H9 (cell line): ENCODE measurements at regions not wholly inside any gene's neighbourhood (a gene's known extent, or its start where the extent isn't known, plus 50 kb on each side); places are given as distances from the start of the nearest gene placed in this dataset.

Source experiments
- DNase-seq: peaks from one replicate; pipeline ENCODE4 v3.0.0-alpha.2; 2017
- H2AFZ ChIP-seq: one replicate; pipeline ENCODE4 v1.6.1; 2013; ENCODE audit warnings: mild to moderate bottlenecking, low read length, control low read depth, moderate library complexity
- H2AK5ac ChIP-seq: 2 replicates; pipeline ENCODE4 v1.6.1; 2013; ENCODE audit warnings: low read length, control low read depth, mixed read lengths; ENCODE audit not compliant: insufficient read length
- H2BK120ac ChIP-seq: one replicate; pipeline ENCODE4 v1.6.1; 2013; ENCODE audit warnings: low read depth, mild to moderate bottlenecking, low read length, control low read depth, inconsistent platforms; ENCODE audit not compliant: poor library complexity, severe bottlenecking
- H2BK12ac ChIP-seq: 2 replicates; pipeline ENCODE4 v1.6.1; 2013; ENCODE audit warnings: low read length, control low read depth, mixed read lengths, low read depth; ENCODE audit not compliant: insufficient read length
- H2BK15ac ChIP-seq: 2 replicates; pipeline ENCODE4 v1.6.1; 2013; ENCODE audit warnings: low read depth, low read length, control low read depth
- H2BK20ac ChIP-seq: one replicate; pipeline ENCODE4 v1.6.1; 2013; ENCODE audit warnings: low read depth, mild to moderate bottlenecking, low read length, control low read depth, inconsistent platforms; ENCODE audit not compliant: poor library complexity, severe bottlenecking
- H2BK5ac ChIP-seq: 2 replicates; pipeline ENCODE4 v1.6.1; 2013; ENCODE audit warnings: low read length, control low read depth, mixed read lengths; ENCODE audit not compliant: insufficient read length
- H3K14ac ChIP-seq: 2 replicates; pipeline ENCODE4 v1.6.1; 2013; ENCODE audit warnings: low read length, control low read depth; ENCODE audit not compliant: insufficient read depth
- H3K18ac ChIP-seq: 2 replicates; pipeline ENCODE4 v1.6.1; 2013; ENCODE audit warnings: low read depth, mild to moderate bottlenecking, mixed read lengths, low read length, control low read depth; ENCODE audit not compliant: insufficient read length
- H3K23ac ChIP-seq: 2 replicates; pipeline ENCODE4 v1.6.1; 2013; ENCODE audit warnings: low read length, control low read depth, mixed read lengths, low read depth; ENCODE audit not compliant: insufficient read length
- H3K23me2 ChIP-seq: 2 replicates; pipeline ENCODE4 v1.6.1; 2013; ENCODE audit warnings: low read depth, mild to moderate bottlenecking, mixed read lengths, low read length, control low read depth; ENCODE audit not compliant: insufficient read length, poor library complexity, severe bottlenecking
- H3K27ac ChIP-seq: 2 replicates; pipeline ENCODE4 v1.5.1; 2013; ENCODE audit warnings: low read length, control low read depth, mixed read lengths, low read depth; ENCODE audit not compliant: insufficient read length
- H3K27me3 ChIP-seq: 2 replicates; pipeline ENCODE4 v1.6.1; 2013; ENCODE audit warnings: low read length, control low read depth, inconsistent platforms; ENCODE audit not compliant: insufficient read depth
- H3K4ac ChIP-seq: 2 replicates; pipeline ENCODE4 v1.6.1; 2013; ENCODE audit warnings: low read depth, mild to moderate bottlenecking, control low read depth, inconsistent platforms, low read length, moderate library complexity
- H3K4me1 ChIP-seq: 2 replicates; pipeline ENCODE4 v1.6.1; 2013; ENCODE audit warnings: low read length, control low read depth, inconsistent platforms; ENCODE audit not compliant: insufficient read depth
- H3K4me2 ChIP-seq: 2 replicates; pipeline ENCODE4 v1.6.1; 2013; ENCODE audit warnings: low read length, control low read depth, mixed read lengths; ENCODE audit not compliant: insufficient read length, insufficient read depth
- H3K56ac ChIP-seq: 2 replicates; pipeline ENCODE4 v1.6.1; 2013; ENCODE audit warnings: low read depth, mild to moderate bottlenecking, mixed read lengths, low read length, control low read depth; ENCODE audit not compliant: insufficient read length
- H3K79me1 ChIP-seq: 2 replicates; pipeline ENCODE4 v1.6.1; 2013; ENCODE audit warnings: low read depth, mild to moderate bottlenecking, moderate library complexity, low read length, control low read depth, inconsistent platforms; ENCODE audit not compliant: insufficient read depth, poor library complexity, severe bottlenecking
- H3K79me2 ChIP-seq: 2 replicates; pipeline ENCODE4 v1.6.1; 2013; ENCODE audit warnings: low read length, control low read depth, inconsistent platforms; ENCODE audit not compliant: insufficient read depth
- H3K9ac ChIP-seq: 2 replicates; pipeline ENCODE4 v1.6.1; 2013; ENCODE audit warnings: low read length, control low read depth, mixed read lengths; ENCODE audit not compliant: insufficient read length; ENCODE audit errors: extremely low read depth
- H3K9me3 ChIP-seq: one replicate; pipeline ENCODE4 v1.6.1; 2013; ENCODE audit warnings: low read depth, low read length, inconsistent platforms; ENCODE audit not compliant: control insufficient read depth
- H3T11ph ChIP-seq: one replicate; pipeline ENCODE4 v1.6.1; 2013; ENCODE audit warnings: mild to moderate bottlenecking, low read length, control low read depth, inconsistent platforms
- H4K20me1 ChIP-seq: one replicate; pipeline ENCODE4 v1.6.1; 2013; ENCODE audit not compliant: control insufficient read depth, insufficient read length, insufficient read depth
- H4K5ac ChIP-seq: 2 replicates; pipeline ENCODE4 v1.6.1; 2013; ENCODE audit warnings: low read depth, mild to moderate bottlenecking, mixed read lengths, low read length, control low read depth; ENCODE audit not compliant: insufficient read length
- H4K8ac ChIP-seq: replicated peaks from 2 replicates; pipeline ENCODE4 v1.6.1; 2013; ENCODE audit warnings: low read length, control low read depth, mixed read lengths, low read depth; ENCODE audit not compliant: insufficient read length
- H4K91ac ChIP-seq: 2 replicates; pipeline ENCODE4 v1.6.1; 2013; ENCODE audit warnings: low read depth, mild to moderate bottlenecking, moderate library complexity, mixed read lengths, low read length, control low read depth; ENCODE audit not compliant: insufficient read length
- H3K27ac Mint-ChIP-seq, 3 experiments: 2 replicates in 2 of 3; 3 replicates in 1 of 3; pipeline ENCODE4 v1.8.0; 2020 to 2021; ENCODE audit warnings: mixed read lengths in 3 of 3, mild to moderate bottlenecking in 1 of 3, moderate library complexity in 1 of 3
- H3K27me3 Mint-ChIP-seq: 2 replicates; pipeline ENCODE4 v1.8.0; 2021; ENCODE audit warnings: low read depth, mild to moderate bottlenecking, moderate library complexity, mixed read lengths
- H3K36me3 Mint-ChIP-seq, 3 experiments: 2 replicates in 2 of 3; 3 replicates in 1 of 3; pipeline ENCODE4 v1.8.0; 2020 to 2021; ENCODE audit warnings: low read depth in 3 of 3, mixed read lengths in 3 of 3; ENCODE audit not compliant: insufficient read depth in 1 of 3
- H3K4me1 Mint-ChIP-seq, 2 experiments: 2 replicates each; pipeline ENCODE4 v1.8.0; 2020; ENCODE audit warnings: mixed read lengths in 2 of 2
- H3K4me3 Mint-ChIP-seq, 2 experiments: 2 replicates in 1 of 2; 3 replicates in 1 of 2; pipeline ENCODE4 v1.8.0; 2020 to 2021; ENCODE audit warnings: mild to moderate bottlenecking in 2 of 2, mixed read lengths in 2 of 2, moderate library complexity in 1 of 2
- H3K9me3 Mint-ChIP-seq, 2 experiments: 2 replicates in 1 of 2; 3 replicates in 1 of 2; pipeline ENCODE4 v1.8.0; 2020; ENCODE audit warnings: mild to moderate bottlenecking in 2 of 2, mixed read lengths in 2 of 2, moderate library complexity in 1 of 2
- WGBS: extraction: QIAGEN DNeasy Blood & Tissue Kit; methylation state at CpG from one replicate; pipeline ENCODE4 v1.1.7; 2013; ENCODE audit warnings: missing lambda C conversion rate, low lambda C conversion rate, mixed read lengths; ENCODE audit not compliant: insufficient read length; ENCODE audit errors: extremely low coverage; 5-methylcytosine and 5-hydroxymethylcytosine counted together
- TF ChIP-seq, protein P1 (sequence below): fragments of 200-600 bp; sonication (generic); conservative IDR thresholded peaks from 3 replicates; pipeline ENCODE4 v1.8.0; 2021; ENCODE audit warnings: antibody characterized with exemption, mild to moderate bottlenecking

DNA sequence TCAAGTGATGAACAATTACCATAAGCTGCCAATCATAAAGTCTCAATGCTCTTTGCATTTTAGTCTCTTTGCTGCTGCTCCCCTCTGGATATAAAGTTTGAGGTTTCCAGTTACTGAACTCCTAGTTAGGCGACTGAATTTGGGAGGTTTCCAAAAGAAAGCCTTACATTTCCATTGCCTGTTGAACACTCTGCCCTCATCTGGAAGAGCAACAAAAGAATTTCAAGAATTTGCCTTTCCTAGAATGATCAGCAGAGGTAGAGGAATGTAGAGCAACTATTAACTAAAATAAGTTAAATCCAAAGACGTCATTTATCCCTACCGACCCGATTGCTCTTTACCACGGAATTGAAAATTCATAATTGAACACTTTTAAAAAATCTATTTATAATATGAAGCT is 53.4 kb upstream of the PRICKLE2 start:
- Histone ChIP-seq H2BK120ac (no peak overlapping the region), H3K9me3 (no peaks in the 10 kb centered on the region), H2BK15ac (no peak overlapping the region), H2AK5ac (no peak overlapping the region), H4K20me1 (no peaks in the 10 kb centered on the region), H3K23me2 (no peaks in the 10 kb centered on the region), H3K23ac (no peak overlapping the region), H2BK20ac (no peak overlapping the region), H3K18ac (no peak overlapping the region), H3K27me3 (no peaks in the 10 kb centered on the region), H2BK5ac (no peak overlapping the region), H3K4me2 (no peak overlapping the region), H3K9ac (no peak overlapping the region), H4K91ac (no peak overlapping the region), H4K5ac (no peak overlapping the region), H3K79me1 (no peaks in the 10 kb centered on the region), H3K4me1 (no peaks in the 10 kb centered on the region), H4K8ac (no peak overlapping the region), H3K4ac (no peak overlapping the region), H3K27ac (no peak overlapping the region), H3K79me2 (no peaks in the 10 kb centered on the region), H3K56ac (no peak overlapping the region), H2BK12ac (no peak overlapping the region), H2AFZ (no peak overlapping the region), H3K14ac (no peak overlapping the region), H3T11ph (no peak overlapping the region)
- no CpG with 5 or more reads among the region's 5 CpGs for WGBS
- H3K27ac Mint-ChIP-seq = no peak overlapping the region
- DNase-seq = no peak
- no peaks in the 10 kb centered on the region; a peak in 1 of 5 replicates for H3K9me3 Mint-ChIP-seq
- TF ChIP-seq, protein P1, sequence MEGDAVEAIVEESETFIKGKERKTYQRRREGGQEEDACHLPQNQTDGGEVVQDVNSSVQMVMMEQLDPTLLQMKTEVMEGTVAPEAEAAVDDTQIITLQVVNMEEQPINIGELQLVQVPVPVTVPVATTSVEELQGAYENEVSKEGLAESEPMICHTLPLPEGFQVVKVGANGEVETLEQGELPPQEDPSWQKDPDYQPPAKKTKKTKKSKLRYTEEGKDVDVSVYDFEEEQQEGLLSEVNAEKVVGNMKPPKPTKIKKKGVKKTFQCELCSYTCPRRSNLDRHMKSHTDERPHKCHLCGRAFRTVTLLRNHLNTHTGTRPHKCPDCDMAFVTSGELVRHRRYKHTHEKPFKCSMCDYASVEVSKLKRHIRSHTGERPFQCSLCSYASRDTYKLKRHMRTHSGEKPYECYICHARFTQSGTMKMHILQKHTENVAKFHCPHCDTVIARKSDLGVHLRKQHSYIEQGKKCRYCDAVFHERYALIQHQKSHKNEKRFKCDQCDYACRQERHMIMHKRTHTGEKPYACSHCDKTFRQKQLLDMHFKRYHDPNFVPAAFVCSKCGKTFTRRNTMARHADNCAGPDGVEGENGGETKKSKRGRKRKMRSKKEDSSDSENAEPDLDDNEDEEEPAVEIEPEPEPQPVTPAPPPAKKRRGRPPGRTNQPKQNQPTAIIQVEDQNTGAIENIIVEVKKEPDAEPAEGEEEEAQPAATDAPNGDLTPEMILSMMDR = no peak
- peaks cover 7 to 12% of the 10 kb centered on the region in 2 experiments for H3K4me1 Mint-ChIP-seq
- no peak overlapping the region for H3K4me3 Mint-ChIP-seq
- no peaks in the 10 kb centered on the region for H3K27me3 Mint-ChIP-seq
- H3K36me3 Mint-ChIP-seq = no peaks in the 10 kb centered on the region
